GM12878 (cell line): ENCODE measurements at regions not wholly inside any gene's neighbourhood (a gene's known extent, or its start where the extent isn't known, plus 50 kb on each side); places are given as distances from the start of the nearest gene placed in this dataset.

Experiments used
- ATAC-seq: fragments of 200-7000 bp; cut with Tn5 transposase; 3 replicates; pipeline ENCODE4 v1.9.1; 2020; ENCODE audit warnings: mild to moderate bottlenecking, moderate library complexity
- BruUV-seq: library from RNA; stranded (reverse); fragments of 400-500 nt; replicated peaks from 2 replicates; lab custom pipeline; 2021; lab: Mats Ljungman, UMichigan
- CTCF ChIA-PET: fragments of 300-600 bp; sonication (Branson Sonifier 250); formaldehyde crosslinking; extraction: SDS; loops from one replicate; lab custom pipeline; 2021; ENCODE audit warnings: inconsistent platforms; lab: Yijun Ruan, JAX
- POLR2A ChIA-PET: fragments of 350-600 bp; formaldehyde crosslinking; extraction: SDS; loops from one replicate; lab custom pipeline; 2021; ENCODE audit warnings: inconsistent platforms; lab: Charles Lee
- RAD21 ChIA-PET: fragments of 300-600 bp; sonication (Branson Sonifier 250); formaldehyde crosslinking; loops from one replicate; lab custom pipeline; 2023; ENCODE audit warnings: antibody characterized with exemption; ENCODE audit not compliant: unreplicated experiment; lab: Charles Lee
- SMC1A ChIA-PET: fragments of 300-600 bp; sonication (Branson Sonifier 250); formaldehyde crosslinking; loops from one replicate; lab custom pipeline; 2023; ENCODE audit not compliant: unreplicated experiment, uncharacterized antibody; lab: Charles Lee
- DNase-seq: peaks from one replicate; pipeline ENCODE4 v3.0.0-alpha.2; 2011; ENCODE audit warnings: low read depth, low spot score
- FAIRE-seq: peaks from 3 replicates; lab custom pipeline; 2011; peaks lifted over from hg19 to GRCh38; lab: Jason Lieb, UNC
- H2AFZ ChIP-seq: 2 replicates; pipeline ENCODE4 v1.6.0; 2011; ENCODE audit warnings: low read depth, low read length, control low read depth; ENCODE audit not compliant: control insufficient read depth
- H3K27ac ChIP-seq: 2 replicates; pipeline ENCODE4 v1.5.1; 2011; ENCODE audit warnings: control low read depth; ENCODE audit not compliant: control insufficient read depth, insufficient read depth
- H3K27me3 ChIP-seq, 2 experiments: replicated peaks in 1 of 2; 2 replicates each; pipeline versions ENCODE4 v1.6.0 to v1.6.1; 2011; ENCODE audit warnings: low read length in 1 of 2; ENCODE audit not compliant: control insufficient read depth in 2 of 2, insufficient read depth in 2 of 2
- H3K36me3 ChIP-seq, 2 experiments: 2 replicates each; pipeline ENCODE4 v1.5.1; 2011; ENCODE audit warnings: low read length in 1 of 2; ENCODE audit not compliant: control insufficient read depth in 2 of 2, insufficient read depth in 2 of 2
- H3K4me1 ChIP-seq: 2 replicates; pipeline ENCODE4 v1.6.1; 2011; ENCODE audit warnings: mild to moderate bottlenecking, low read length, moderate library complexity, mixed read lengths; ENCODE audit not compliant: control insufficient read depth, insufficient read depth
- H3K4me2 ChIP-seq: 2 replicates; pipeline ENCODE4 v1.6.0; 2011; ENCODE audit warnings: control low read depth; ENCODE audit not compliant: control insufficient read depth, insufficient read depth
- H3K4me3 ChIP-seq: fragments of 200-600 bp; sonication (generic); 2 replicates; pipeline ENCODE4 v1.5.1; 2016
- H3K79me2 ChIP-seq: 2 replicates; pipeline ENCODE4 v1.6.0; 2011; ENCODE audit warnings: low read length; ENCODE audit not compliant: control insufficient read depth, insufficient read depth
- H3K9ac ChIP-seq: 2 replicates; pipeline ENCODE4 v1.8.0; 2011; ENCODE audit warnings: low read length, control low read depth, mixed read lengths; ENCODE audit not compliant: control insufficient read depth, insufficient read depth
- H3K9me3 ChIP-seq: replicated peaks from 3 replicates; pipeline ENCODE4 v1.5.1; 2011; ENCODE audit warnings: mild to moderate bottlenecking, low read length; ENCODE audit not compliant: control insufficient read depth, insufficient read depth
- H4K20me1 ChIP-seq: 2 replicates; pipeline ENCODE4 v1.6.0; 2011; ENCODE audit not compliant: control insufficient read depth, insufficient read depth
- HDAC2 ChIP-seq: fragments of 200-600 bp; sonication (generic); IDR thresholded peaks from 2 replicates; pipeline ENCODE4 v1.6.1; 2017
- JUND ChIP-seq: IDR thresholded peaks from 2 replicates; pipeline ENCODE4 v1.6.1; 2012; ENCODE audit warnings: low read depth, mild to moderate bottlenecking, low read length, improper control_type of control experiment, moderate library complexity
- KAT2A ChIP-seq: conservative IDR thresholded peaks from 2 replicates; pipeline ENCODE4 v1.6.1; 2011; ENCODE audit warnings: low read depth, low read length; ENCODE audit not compliant: control insufficient read depth
- MEF2A ChIP-seq: IDR thresholded peaks from 2 replicates; pipeline ENCODE4 v1.6.1; 2011; ENCODE audit warnings: low read depth, mild to moderate bottlenecking, low read length, moderate library complexity; ENCODE audit not compliant: insufficient read depth
- MEF2B ChIP-seq: fragments of 450-650 bp; IDR thresholded peaks from 2 replicates; pipeline ENCODE4 v1.6.1; 2018; ENCODE audit warnings: mild to moderate bottlenecking, moderate library complexity; ENCODE audit not compliant: partially characterized antibody, poor library complexity, severe bottlenecking
- NFYB ChIP-seq: IDR thresholded peaks from 2 replicates; pipeline ENCODE4 v1.6.1; 2011; ENCODE audit warnings: low read depth, mild to moderate bottlenecking, low read length, improper control_type of control experiment, moderate library complexity; ENCODE audit not compliant: insufficient read depth
- NKRF ChIP-seq: fragments of 450-650 bp; conservative IDR thresholded peaks from 2 replicates; pipeline ENCODE4 v1.6.1; 2017; ENCODE audit warnings: mild to moderate bottlenecking, moderate library complexity
- RFX5 ChIP-seq: IDR thresholded peaks from 2 replicates; pipeline ENCODE4 v1.6.1; 2011; ENCODE audit warnings: low read depth, low read length, improper control_type of control experiment
- RUNX3 ChIP-seq: IDR thresholded peaks from 2 replicates; pipeline ENCODE4 v1.6.1; 2012; ENCODE audit warnings: low read length, inconsistent platforms
- ZBTB40 ChIP-seq: fragments of 450-650 bp; IDR thresholded peaks from 2 replicates; pipeline ENCODE4 v1.6.1; 2016; ENCODE audit warnings: mild to moderate bottlenecking, moderate library complexity, borderline replicate concordance
- ZNF24 ChIP-seq: fragments of 450-650 bp; IDR thresholded peaks from 2 replicates; pipeline ENCODE4 v1.6.1; 2017; ENCODE audit warnings: antibody characterized with exemption, mild to moderate bottlenecking
- WGBS: methylation state at CpG from one replicate; pipeline ENCODE4 v1.1.6; 2016; ENCODE audit warnings: low lambda C conversion rate; ENCODE audit not compliant: insufficient replicate concordance, insufficient coverage; ENCODE audit errors: missing lambda C conversion rate; 5-methylcytosine and 5-hydroxymethylcytosine counted together
- in situ Hi-C: fragments of 300-500 bp; cut with MboI; formaldehyde crosslinking; loops from 9 replicates; pipeline ENCODE4 v1.14.3; 2018; ENCODE audit warnings: mixed read lengths
- intact Hi-C: fragments of 100-400 bp; cut with micrococcal nuclease; formaldehyde crosslinking; loops from one replicate; pipeline ENCODE4 v1.14.2; 2022; ENCODE audit not compliant: unreplicated experiment

DNA sequence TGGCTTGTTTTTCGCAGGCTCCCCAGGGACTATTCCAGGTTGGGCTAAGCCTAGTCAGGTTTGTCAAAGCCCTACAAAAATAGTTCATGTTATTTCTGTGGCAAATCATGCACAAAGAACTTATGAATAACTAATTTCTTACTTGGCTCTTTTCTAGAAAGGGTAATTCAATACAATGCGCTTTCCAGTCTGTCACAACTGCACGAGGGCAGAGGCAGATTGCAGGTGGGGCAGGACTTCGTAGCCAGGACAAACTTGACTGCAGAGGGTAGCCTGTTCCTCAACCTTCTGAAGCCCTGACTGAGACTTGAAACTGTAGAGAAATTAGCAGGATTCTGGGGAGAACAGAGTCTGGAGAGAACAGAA lies 253.5 kb downstream of the QKI start:
- Histone ChIP-seq H3K36me3 (no peaks in the 10 kb centered on the region), H3K27me3 (no peaks in the 10 kb centered on the region), H3K4me1 (peaks cover 25% of the 10 kb centered on the region), H4K20me1 (no peaks in the 10 kb centered on the region), H2AFZ (peak overlapping the region; percentile 65), H3K79me2 (no peaks in the 10 kb centered on the region), H3K9ac (peak overlapping the region; percentile 40), H3K9me3 (no peaks in the 10 kb centered on the region; the same call in 2 of the 3 replicates), H3K4me2 (peak overlapping the region; percentile 90), H3K27ac (peak overlapping the region; percentile 83), H3K4me3 (no peak overlapping the region)
- no peak for FAIRE-seq
- no TSS peak for BruUV-seq
- SMC1A ChIA-PET, result no interaction called here
- DNase-seq, result no peak
- TF ChIP-seq KAT2A, result no peak
- no peak for TF ChIP-seq RFX5
- 0 out of 2 replicates have a peak, but pooled peaks have one; percentile 1 for TF ChIP-seq NFYB
- TF ChIP-seq ZBTB40, result no peak
- no peak for TF ChIP-seq ZNF24
- no peak for TF ChIP-seq HDAC2
- no peak for TF ChIP-seq NKRF
- peak; percentile 19 for TF ChIP-seq MEF2B
- TF ChIP-seq MEF2A, result peak; percentile 3; the same call in 1 of the 2 replicates
- no peak for TF ChIP-seq JUND
- TF ChIP-seq RUNX3, result no peak
- CTCF ChIA-PET, result no interaction called here
- in situ Hi-C loops, result no loop called here
- POLR2A ChIA-PET, result interaction anchor here (0.7 kb wide), 1 partner anchor 11 kb away, joined by 3 read pairs; no protein-coding TSS in a partner anchor
- RAD21 ChIA-PET, result no interaction called here
- WGBS, result 3% methylated on average over 4 of the region's 4 CpGs
- peak; percentile 65 for ATAC-seq
- intact Hi-C loops, result loop anchor here (5.0 kb wide), 1 partner anchor 39 kb away; no protein-coding TSS in a partner anchor
